ENCODE measurements at regions not wholly inside any gene's neighbourhood (a gene's known extent, or its start where the extent isn't known, plus 50 kb on each side); places are given as distances from the start of the nearest gene placed in this dataset.

DNA sequence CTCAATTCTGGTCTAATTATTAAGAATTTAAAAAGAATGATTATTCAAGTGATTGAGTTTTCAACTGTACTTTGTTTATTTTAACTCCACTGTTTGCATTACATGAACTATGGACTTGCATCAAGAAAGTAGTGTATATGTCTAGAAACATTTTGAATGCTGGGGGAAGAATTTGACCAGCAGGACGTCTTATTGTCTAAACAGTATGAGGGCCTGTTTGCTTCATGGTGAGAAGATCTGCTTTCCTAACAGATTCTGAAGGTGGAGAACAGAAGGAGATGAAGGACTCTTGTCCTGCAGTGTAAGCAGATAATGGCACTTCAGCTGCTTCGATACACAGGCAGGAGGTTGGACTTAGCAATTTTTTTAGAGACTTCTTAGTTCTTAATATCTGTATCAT, 176.0 kb downstream of the DACT1 start:
- TF ChIP-seq TOX (CRISPR knock-in tag; IDR thresholded peaks at IDR 0.05; ENCODE audit: borderline replicate concordance) (no peak), ZFP3 (CRISPR knock-in tag; IDR thresholded peaks at IDR 0.05) (no peak), GLIS3 (CRISPR knock-in tag; IDR thresholded peaks at IDR 0.05) (no peak), ZNF70 (CRISPR knock-in tag; IDR thresholded peaks at IDR 0.05) (no peak), PPARA (CRISPR knock-in tag; IDR thresholded peaks at IDR 0.05; ENCODE audit: borderline replicate concordance) (no peak), ARNTL (CRISPR knock-in tag; IDR thresholded peaks at IDR 0.05; ENCODE audit: borderline replicate concordance, low read depth) (no peak), ZNF565 (CRISPR knock-in tag; conservative IDR thresholded peaks at IDR 0.05; ENCODE audit: low read depth) (no peak), ESRRG (CRISPR knock-in tag; IDR thresholded peaks at IDR 0.05) (no peak), TCF4 (CRISPR knock-in tag; IDR thresholded peaks at IDR 0.05; ENCODE audit: borderline replicate concordance) (no peak)
- TF ChIP-seq, protein P1, sequence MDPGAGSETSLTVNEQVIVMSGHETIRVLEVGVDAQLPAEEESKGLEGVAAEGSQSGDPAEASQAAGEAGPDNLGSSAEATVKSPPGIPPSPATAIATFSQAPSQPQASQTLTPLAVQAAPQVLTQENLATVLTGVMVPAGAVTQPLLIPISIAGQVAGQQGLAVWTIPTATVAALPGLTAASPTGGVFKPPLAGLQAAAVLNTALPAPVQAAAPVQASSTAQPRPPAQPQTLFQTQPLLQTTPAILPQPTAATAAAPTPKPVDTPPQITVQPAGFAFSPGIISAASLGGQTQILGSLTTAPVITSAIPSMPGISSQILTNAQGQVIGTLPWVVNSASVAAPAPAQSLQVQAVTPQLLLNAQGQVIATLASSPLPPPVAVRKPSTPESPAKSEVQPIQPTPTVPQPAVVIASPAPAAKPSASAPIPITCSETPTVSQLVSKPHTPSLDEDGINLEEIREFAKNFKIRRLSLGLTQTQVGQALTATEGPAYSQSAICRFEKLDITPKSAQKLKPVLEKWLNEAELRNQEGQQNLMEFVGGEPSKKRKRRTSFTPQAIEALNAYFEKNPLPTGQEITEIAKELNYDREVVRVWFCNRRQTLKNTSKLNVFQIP (CRISPR knock-in tag; IDR thresholded peaks at IDR 0.05; ENCODE audit: borderline replicate concordance, low read depth) = no peak
- TF ChIP-seq, protein P2, sequence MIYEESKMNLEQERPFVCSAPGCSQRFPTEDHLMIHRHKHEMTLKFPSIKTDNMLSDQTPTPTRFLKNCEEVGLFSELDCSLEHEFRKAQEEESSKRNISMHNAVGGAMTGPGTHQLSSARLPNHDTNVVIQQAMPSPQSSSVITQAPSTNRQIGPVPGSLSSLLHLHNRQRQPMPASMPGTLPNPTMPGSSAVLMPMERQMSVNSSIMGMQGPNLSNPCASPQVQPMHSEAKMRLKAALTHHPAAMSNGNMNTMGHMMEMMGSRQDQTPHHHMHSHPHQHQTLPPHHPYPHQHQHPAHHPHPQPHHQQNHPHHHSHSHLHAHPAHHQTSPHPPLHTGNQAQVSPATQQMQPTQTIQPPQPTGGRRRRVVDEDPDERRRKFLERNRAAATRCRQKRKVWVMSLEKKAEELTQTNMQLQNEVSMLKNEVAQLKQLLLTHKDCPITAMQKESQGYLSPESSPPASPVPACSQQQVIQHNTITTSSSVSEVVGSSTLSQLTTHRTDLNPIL (CRISPR knock-in tag; IDR thresholded peaks at IDR 0.05; ENCODE audit: low read depth) = no peak
- TF ChIP-seq, protein P3, sequence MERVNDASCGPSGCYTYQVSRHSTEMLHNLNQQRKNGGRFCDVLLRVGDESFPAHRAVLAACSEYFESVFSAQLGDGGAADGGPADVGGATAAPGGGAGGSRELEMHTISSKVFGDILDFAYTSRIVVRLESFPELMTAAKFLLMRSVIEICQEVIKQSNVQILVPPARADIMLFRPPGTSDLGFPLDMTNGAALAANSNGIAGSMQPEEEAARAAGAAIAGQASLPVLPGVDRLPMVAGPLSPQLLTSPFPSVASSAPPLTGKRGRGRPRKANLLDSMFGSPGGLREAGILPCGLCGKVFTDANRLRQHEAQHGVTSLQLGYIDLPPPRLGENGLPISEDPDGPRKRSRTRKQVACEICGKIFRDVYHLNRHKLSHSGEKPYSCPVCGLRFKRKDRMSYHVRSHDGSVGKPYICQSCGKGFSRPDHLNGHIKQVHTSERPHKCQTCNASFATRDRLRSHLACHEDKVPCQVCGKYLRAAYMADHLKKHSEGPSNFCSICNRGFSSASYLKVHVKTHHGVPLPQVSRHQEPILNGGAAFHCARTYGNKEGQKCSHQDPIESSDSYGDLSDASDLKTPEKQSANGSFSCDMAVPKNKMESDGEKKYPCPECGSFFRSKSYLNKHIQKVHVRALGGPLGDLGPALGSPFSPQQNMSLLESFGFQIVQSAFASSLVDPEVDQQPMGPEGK (CRISPR knock-in tag; IDR thresholded peaks at IDR 0.05; ENCODE audit: borderline replicate concordance) = no peak
- TF ChIP-seq, protein P4, sequence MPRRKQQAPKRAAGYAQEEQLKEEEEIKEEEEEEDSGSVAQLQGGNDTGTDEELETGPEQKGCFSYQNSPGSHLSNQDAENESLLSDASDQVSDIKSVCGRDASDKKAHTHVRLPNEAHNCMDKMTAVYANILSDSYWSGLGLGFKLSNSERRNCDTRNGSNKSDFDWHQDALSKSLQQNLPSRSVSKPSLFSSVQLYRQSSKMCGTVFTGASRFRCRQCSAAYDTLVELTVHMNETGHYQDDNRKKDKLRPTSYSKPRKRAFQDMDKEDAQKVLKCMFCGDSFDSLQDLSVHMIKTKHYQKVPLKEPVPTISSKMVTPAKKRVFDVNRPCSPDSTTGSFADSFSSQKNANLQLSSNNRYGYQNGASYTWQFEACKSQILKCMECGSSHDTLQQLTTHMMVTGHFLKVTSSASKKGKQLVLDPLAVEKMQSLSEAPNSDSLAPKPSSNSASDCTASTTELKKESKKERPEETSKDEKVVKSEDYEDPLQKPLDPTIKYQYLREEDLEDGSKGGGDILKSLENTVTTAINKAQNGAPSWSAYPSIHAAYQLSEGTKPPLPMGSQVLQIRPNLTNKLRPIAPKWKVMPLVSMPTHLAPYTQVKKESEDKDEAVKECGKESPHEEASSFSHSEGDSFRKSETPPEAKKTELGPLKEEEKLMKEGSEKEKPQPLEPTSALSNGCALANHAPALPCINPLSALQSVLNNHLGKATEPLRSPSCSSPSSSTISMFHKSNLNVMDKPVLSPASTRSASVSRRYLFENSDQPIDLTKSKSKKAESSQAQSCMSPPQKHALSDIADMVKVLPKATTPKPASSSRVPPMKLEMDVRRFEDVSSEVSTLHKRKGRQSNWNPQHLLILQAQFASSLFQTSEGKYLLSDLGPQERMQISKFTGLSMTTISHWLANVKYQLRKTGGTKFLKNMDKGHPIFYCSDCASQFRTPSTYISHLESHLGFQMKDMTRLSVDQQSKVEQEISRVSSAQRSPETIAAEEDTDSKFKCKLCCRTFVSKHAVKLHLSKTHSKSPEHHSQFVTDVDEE (CRISPR knock-in tag; IDR thresholded peaks at IDR 0.05) = no peak
